GM18909 (cell line): ENCODE measurements at regions not wholly inside any gene's neighbourhood (a gene's known extent, or its start where the extent isn't known, plus 50 kb on each side); places are given as distances from the start of the nearest gene placed in this dataset.

Experiments
- ATAC-seq: cut with Tn5 transposase; IDR thresholded peaks from one replicate; pipeline ENCODE4 v1.9.1; 2021; ENCODE audit warnings: mild to moderate bottlenecking; ENCODE audit not compliant: unreplicated experiment, poor library complexity

GRCh38 chr20:57804470-57805250 is 94.8 kb upstream of the PMEPA1 start:
- ATAC-seq = no peak

- no peak for ATAC-seq
Measured at GRCh38 chr20:57803508-57804005, 93.7 kb upstream of the PMEPA1 start.

GRCh38 chr20:57802765-57803507 is 93.1 kb upstream of the PMEPA1 start:
- no peak for ATAC-seq

- no peak for ATAC-seq
Measured at GRCh38 chr20:57801581-57801980, 91.8 kb upstream of the PMEPA1 start.

GRCh38 chr20:57800791-57801430 is 91.1 kb upstream of the PMEPA1 start:
- ATAC-seq = no peak

- ATAC-seq = no peak
Measured at GRCh38 chr20:57797401-57797800, 87.6 kb upstream of the PMEPA1 start.

- no peak for ATAC-seq
Measured at GRCh38 chr20:57795977-57796560, 86.3 kb upstream of the PMEPA1 start.

GRCh38 chr20:57795342-57795697 is 85.5 kb upstream of the PMEPA1 start:
- no peak for ATAC-seq

GRCh38 chr20:57794600-57795341 is 85.0 kb upstream of the PMEPA1 start:
- no peak for ATAC-seq

- ATAC-seq = no peak
Measured at GRCh38 chr20:57794036-57794435, 84.2 kb upstream of the PMEPA1 start.

GRCh38 chr20:57793421-57793820 is 83.6 kb upstream of the PMEPA1 start:
- no peak for ATAC-seq

- no peak for ATAC-seq
Measured at GRCh38 chr20:57792386-57793080, 82.7 kb upstream of the PMEPA1 start.

GRCh38 chr20:57791966-57792365 is 82.2 kb upstream of the PMEPA1 start:
- ATAC-seq = no peak

GRCh38 chr20:57791178-57791962 is 81.6 kb upstream of the PMEPA1 start:
- no peak for ATAC-seq

GRCh38 chr20:57790176-57790575 is 80.4 kb upstream of the PMEPA1 start:
- ATAC-seq = no peak

GRCh38 chr20:57788936-57789613 is 79.3 kb upstream of the PMEPA1 start:
- ATAC-seq = no peak

GRCh38 chr20:57787990-57788781 is 78.4 kb upstream of the PMEPA1 start:
- ATAC-seq = no peak
